Mammary epithelial cell (primary cell): ENCODE measurements at regions not wholly inside any gene's neighbourhood (a gene's known extent, or its start where the extent isn't known, plus 50 kb on each side); places are given as distances from the start of the nearest gene placed in this dataset.

Experiments
- EZH2 ChIP-seq: IDR thresholded peaks from 2 replicates; pipeline ENCODE4 v1.6.1; 2012; ENCODE audit warnings: low read length, inconsistent platforms, borderline replicate concordance
- TF ChIP-seq, protein P1 (sequence below), 2 donors: IDR thresholded peaks in 1 of 2; conservative IDR thresholded peaks in 1 of 2; 2 replicates each; pipeline ENCODE4 v1.5.1; 2011 to 2012; ENCODE audit warnings: inconsistent platforms in 2 of 2, low read length in 2 of 2, mild to moderate bottlenecking in 2 of 2, control low read depth in 1 of 2, low read depth in 1 of 2; ENCODE audit not compliant: insufficient read depth in 1 of 2; ENCODE audit errors: extremely low read depth in 1 of 2

DNA sequence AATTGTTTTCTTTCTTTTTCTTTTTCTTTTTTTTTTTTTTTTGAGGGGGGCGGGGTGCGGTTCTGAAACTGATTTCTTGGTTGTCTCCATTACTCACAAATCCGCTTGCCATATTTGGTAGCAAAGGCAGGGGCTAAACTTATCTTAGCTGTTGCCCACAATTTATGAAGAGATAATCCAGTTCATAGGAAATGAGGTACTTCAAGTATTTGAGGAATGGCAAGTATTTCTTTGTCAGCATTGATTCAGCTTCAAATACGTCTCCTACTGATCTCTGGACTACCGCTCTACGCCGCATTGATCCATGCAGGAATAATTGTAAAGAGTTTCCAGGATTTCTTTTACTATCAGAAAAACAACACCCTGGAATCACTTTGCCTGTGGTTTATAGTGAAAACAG is 289.2 kb upstream of the DPYD start:
- TF ChIP-seq EZH2: no peak
- TF ChIP-seq, protein P1, sequence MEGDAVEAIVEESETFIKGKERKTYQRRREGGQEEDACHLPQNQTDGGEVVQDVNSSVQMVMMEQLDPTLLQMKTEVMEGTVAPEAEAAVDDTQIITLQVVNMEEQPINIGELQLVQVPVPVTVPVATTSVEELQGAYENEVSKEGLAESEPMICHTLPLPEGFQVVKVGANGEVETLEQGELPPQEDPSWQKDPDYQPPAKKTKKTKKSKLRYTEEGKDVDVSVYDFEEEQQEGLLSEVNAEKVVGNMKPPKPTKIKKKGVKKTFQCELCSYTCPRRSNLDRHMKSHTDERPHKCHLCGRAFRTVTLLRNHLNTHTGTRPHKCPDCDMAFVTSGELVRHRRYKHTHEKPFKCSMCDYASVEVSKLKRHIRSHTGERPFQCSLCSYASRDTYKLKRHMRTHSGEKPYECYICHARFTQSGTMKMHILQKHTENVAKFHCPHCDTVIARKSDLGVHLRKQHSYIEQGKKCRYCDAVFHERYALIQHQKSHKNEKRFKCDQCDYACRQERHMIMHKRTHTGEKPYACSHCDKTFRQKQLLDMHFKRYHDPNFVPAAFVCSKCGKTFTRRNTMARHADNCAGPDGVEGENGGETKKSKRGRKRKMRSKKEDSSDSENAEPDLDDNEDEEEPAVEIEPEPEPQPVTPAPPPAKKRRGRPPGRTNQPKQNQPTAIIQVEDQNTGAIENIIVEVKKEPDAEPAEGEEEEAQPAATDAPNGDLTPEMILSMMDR (conservative IDR thresholded peaks at IDR 0.05 in 1 of 2, IDR thresholded peaks at IDR 0.05 in 1 of 2; ENCODE audit: extremely low read depth in 1 of 2, insufficient read depth in 1 of 2, low read depth in 1 of 2, low read length in 2 of 2): no peak
